ENCODE measurements at regions not wholly inside any gene's neighbourhood (a gene's known extent, or its start where the extent isn't known, plus 50 kb on each side); places are given as distances from the start of the nearest gene placed in this dataset.
"Not testable (repeated sequence)": the region's sequence is repeated elsewhere in the genome, so short reads cannot be mapped to it uniquely, and the experiment has no call there.

DNA sequence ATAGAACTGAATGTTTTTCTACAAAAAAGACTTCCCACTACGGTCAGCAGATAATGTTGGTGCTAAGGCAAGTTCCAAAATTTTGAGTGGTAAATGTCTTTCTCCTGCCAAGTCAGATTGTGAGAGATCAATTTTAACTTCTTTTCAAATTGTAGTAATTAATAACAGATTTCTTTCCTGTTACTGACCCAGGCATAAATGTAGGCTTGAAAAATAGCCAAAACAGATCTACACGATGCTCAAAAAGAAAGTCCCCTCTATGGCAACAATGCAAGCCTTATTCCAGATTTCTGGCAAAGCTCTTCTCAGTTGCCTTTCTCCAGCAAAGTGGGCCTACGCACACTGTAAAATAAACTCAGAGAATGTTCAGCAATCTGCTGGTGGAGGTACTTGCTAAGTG is 641.0 kb upstream of the NRP1 start:
- H3K27ac ChIP-seq (ENCODE audit: low read depth, low read length) = no peak overlapping the region
- H3K4me3 ChIP-seq (ENCODE audit: low read depth, low read length) = no peak overlapping the region
- WGBS (ENCODE audit: insufficient coverage) = 43% methylated on average over 2 of the region's 3 CpGs
- DNase-seq (ENCODE audit: low read depth in 4 of 6, low spot score in 6 of 6) = peak in 1 of 6 donors; percentile 21
- H3K36me3 ChIP-seq (ENCODE audit: control insufficient read depth, insufficient read depth, low read length) = no peaks in the 10 kb centered on the region
- H3K9me3 ChIP-seq (ENCODE audit: control insufficient read depth, insufficient read depth, low read length) = no peaks in the 10 kb centered on the region
- H3K4me1 ChIP-seq (ENCODE audit: control insufficient read depth, insufficient read depth, low read length) = no peaks in the 10 kb centered on the region
- no peaks in the 10 kb centered on the region for H3K27me3 ChIP-seq (ENCODE audit: control insufficient read depth, insufficient read depth, low read length)

- WGBS (ENCODE audit: insufficient coverage) = no CpG with 5 or more reads among the region's 4 CpGs
- Histone ChIP-seq H3K36me3 (ENCODE audit: control insufficient read depth, insufficient read depth, low read length) (no peaks in the 10 kb centered on the region), H3K4me3 (ENCODE audit: low read depth, low read length) (no peak overlapping the region), H3K9me3 (ENCODE audit: control insufficient read depth, insufficient read depth, low read length) (no peaks in the 10 kb centered on the region), H3K27me3 (ENCODE audit: control insufficient read depth, insufficient read depth, low read length) (no peaks in the 10 kb centered on the region), H3K4me1 (ENCODE audit: control insufficient read depth, insufficient read depth, low read length) (no peaks in the 10 kb centered on the region), H3K27ac (ENCODE audit: low read depth, low read length) (no peak overlapping the region)
- DNase-seq (ENCODE audit: low read depth in 4 of 6, low spot score in 6 of 6) = no peak
Observed at GRCh38 chr10:33974976-33975478, 640.6 kb upstream of the NRP1 start.

DNA sequence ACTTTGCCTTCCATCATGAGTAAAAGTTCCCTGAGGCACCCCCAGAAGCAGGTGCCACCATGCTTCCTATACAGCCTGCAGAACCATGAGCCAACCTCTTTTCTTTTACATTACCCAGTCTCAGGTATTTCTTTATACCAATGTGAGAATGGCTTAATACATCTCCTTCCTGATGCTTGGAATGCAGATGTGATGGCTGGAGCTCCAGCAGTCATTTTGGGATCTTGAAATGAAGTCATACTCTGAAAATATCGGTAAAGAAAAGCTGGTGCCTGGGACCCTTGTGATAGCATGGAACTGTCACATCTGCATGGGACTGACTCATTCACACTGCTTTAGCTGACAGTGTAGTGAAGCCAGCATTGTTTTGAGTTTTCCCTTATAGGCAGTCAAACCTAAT is 634.5 kb upstream of the NRP1 start:
- no peaks in the 10 kb centered on the region for H3K4me1 ChIP-seq (ENCODE audit: control insufficient read depth, insufficient read depth, low read length)
- no peak overlapping the region for H3K4me3 ChIP-seq (ENCODE audit: low read depth, low read length)
- WGBS (ENCODE audit: insufficient coverage) = 100% methylated on average over 1 of the region's 1 CpG
- no peaks in the 10 kb centered on the region for H3K9me3 ChIP-seq (ENCODE audit: control insufficient read depth, insufficient read depth, low read length)
- no peaks in the 10 kb centered on the region for H3K27me3 ChIP-seq (ENCODE audit: control insufficient read depth, insufficient read depth, low read length)
- H3K27ac ChIP-seq (ENCODE audit: low read depth, low read length) = no peak overlapping the region
- no peaks in the 10 kb centered on the region for H3K36me3 ChIP-seq (ENCODE audit: control insufficient read depth, insufficient read depth, low read length)
- no peak for DNase-seq (ENCODE audit: low read depth in 4 of 6, low spot score in 6 of 6)

GRCh38 chr10:33967606-33968120 is 633.2 kb upstream of the NRP1 start:
- DNase-seq (ENCODE audit: low read depth in 4 of 6, low spot score in 6 of 6) = no peak
- H3K4me3 ChIP-seq (ENCODE audit: low read depth, low read length) = no peak overlapping the region
- no peaks in the 10 kb centered on the region for H3K9me3 ChIP-seq (ENCODE audit: control insufficient read depth, insufficient read depth, low read length)
- WGBS (ENCODE audit: insufficient coverage) = 97% methylated on average over 2 of the region's 5 CpGs
- no peaks in the 10 kb centered on the region for H3K36me3 ChIP-seq (ENCODE audit: control insufficient read depth, insufficient read depth, low read length)
- no peak overlapping the region for H3K27ac ChIP-seq (ENCODE audit: low read depth, low read length)
- H3K27me3 ChIP-seq (ENCODE audit: control insufficient read depth, insufficient read depth, low read length) = no peaks in the 10 kb centered on the region
- no peaks in the 10 kb centered on the region for H3K4me1 ChIP-seq (ENCODE audit: control insufficient read depth, insufficient read depth, low read length)

DNA sequence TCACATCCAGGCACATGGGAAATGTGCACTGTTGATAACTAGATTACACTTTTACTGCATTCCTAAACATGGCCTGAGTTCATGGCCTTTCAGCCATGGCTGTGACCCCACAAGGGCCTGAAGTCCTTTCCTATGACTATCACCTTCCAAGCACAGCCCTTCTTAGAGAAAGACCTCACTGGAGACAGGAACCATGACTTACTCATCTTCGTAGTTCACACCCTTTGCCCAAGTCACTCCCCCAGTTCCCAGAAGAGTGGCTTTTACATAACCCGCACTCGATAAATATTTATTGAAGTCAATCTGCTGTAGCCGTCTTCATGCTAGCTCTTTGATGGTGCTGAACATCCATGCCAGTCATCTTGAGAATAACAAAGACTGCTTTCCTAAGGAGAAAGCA is 632.5 kb upstream of the NRP1 start:
- DNase-seq (ENCODE audit: low read depth in 4 of 6, low spot score in 6 of 6) = no peak
- H3K4me1 ChIP-seq (ENCODE audit: control insufficient read depth, insufficient read depth, low read length) = no peaks in the 10 kb centered on the region
- 98% methylated on average over 4 of the region's 4 CpGs for WGBS (ENCODE audit: insufficient coverage)

DNA sequence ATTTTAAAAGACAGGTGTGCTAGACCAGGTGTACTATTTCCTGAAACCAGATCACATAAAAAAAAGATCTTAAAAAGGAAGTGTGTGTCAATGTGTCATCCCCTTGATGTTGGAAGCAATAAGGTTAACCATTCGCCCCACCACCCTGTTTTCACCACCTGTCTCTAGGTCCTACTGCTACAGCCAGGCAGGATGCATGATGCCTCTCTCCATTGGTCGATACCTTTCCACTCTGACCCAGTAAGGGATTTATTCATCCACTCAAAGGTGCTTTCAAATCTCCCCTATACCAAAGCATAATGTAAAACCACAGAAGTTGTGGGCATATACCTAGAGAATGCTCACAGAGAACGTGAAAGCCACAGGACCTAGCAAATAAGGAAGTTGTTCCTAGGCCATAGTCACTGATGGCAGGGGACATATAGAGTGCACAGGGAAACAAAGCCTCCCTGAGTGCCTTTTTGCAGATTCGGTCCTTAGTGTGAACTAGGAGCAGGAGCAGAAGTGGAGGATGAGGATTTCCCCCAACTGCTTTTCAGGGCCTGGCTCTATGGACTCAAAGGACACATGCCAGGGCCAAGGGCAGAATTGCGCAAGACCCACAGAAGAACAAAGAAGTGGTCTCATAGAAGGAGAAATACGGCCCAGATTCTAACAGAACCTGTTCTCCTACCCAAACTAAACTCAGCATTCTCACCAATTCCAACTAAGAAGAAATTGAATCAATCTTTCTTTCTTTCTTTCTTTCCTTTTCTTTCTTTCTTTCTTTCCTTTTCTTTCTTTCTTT is 631.5 kb upstream of the NRP1 start:
- H3K27me3 ChIP-seq (ENCODE audit: control insufficient read depth, insufficient read depth, low read length) = no peaks in the 10 kb centered on the region
- H3K36me3 ChIP-seq (ENCODE audit: control insufficient read depth, insufficient read depth, low read length) = no peaks in the 10 kb centered on the region
- no peak overlapping the region for H3K4me3 ChIP-seq (ENCODE audit: low read depth, low read length)
- no peaks in the 10 kb centered on the region for H3K4me1 ChIP-seq (ENCODE audit: control insufficient read depth, insufficient read depth, low read length)
- H3K27ac ChIP-seq (ENCODE audit: low read depth, low read length) = no peak overlapping the region
- 91% methylated on average over 5 of the region's 6 CpGs for WGBS (ENCODE audit: insufficient coverage)
- no peaks in the 10 kb centered on the region for H3K9me3 ChIP-seq (ENCODE audit: control insufficient read depth, insufficient read depth, low read length)
- DNase-seq (ENCODE audit: low read depth in 4 of 6, low spot score in 6 of 6) = no peak

More for the DNA sequence above, 632.5 kb upstream of the NRP1 start:
- no peaks in the 10 kb centered on the region for H3K27me3 ChIP-seq (ENCODE audit: control insufficient read depth, insufficient read depth, low read length)
- H3K36me3 ChIP-seq (ENCODE audit: control insufficient read depth, insufficient read depth, low read length) = no peaks in the 10 kb centered on the region
- H3K4me3 ChIP-seq (ENCODE audit: low read depth, low read length) = no peak overlapping the region
- no peaks in the 10 kb centered on the region for H3K9me3 ChIP-seq (ENCODE audit: control insufficient read depth, insufficient read depth, low read length)
- no peak overlapping the region for H3K27ac ChIP-seq (ENCODE audit: low read depth, low read length)

- no peak overlapping the region for H3K27ac ChIP-seq (ENCODE audit: low read depth, low read length)
- no peaks in the 10 kb centered on the region for H3K36me3 ChIP-seq (ENCODE audit: control insufficient read depth, insufficient read depth, low read length)
- peak in 1 of 6 donors; percentile 49 for DNase-seq (ENCODE audit: low read depth in 4 of 6, low spot score in 6 of 6)
- H3K27me3 ChIP-seq (ENCODE audit: control insufficient read depth, insufficient read depth, low read length) = no peaks in the 10 kb centered on the region
- 93% methylated on average over 3 of the region's 4 CpGs for whole genome bisulfite sequencing (ENCODE audit: insufficient coverage)
- no peak overlapping the region for H3K4me3 ChIP-seq (ENCODE audit: low read depth, low read length)
- no peaks in the 10 kb centered on the region for H3K4me1 ChIP-seq (ENCODE audit: control insufficient read depth, insufficient read depth, low read length)
- H3K9me3 ChIP-seq (ENCODE audit: control insufficient read depth, insufficient read depth, low read length) = no peaks in the 10 kb centered on the region
Observed at GRCh38 chr10:33963729-33964128, 629.3 kb upstream of the NRP1 start.

DNA sequence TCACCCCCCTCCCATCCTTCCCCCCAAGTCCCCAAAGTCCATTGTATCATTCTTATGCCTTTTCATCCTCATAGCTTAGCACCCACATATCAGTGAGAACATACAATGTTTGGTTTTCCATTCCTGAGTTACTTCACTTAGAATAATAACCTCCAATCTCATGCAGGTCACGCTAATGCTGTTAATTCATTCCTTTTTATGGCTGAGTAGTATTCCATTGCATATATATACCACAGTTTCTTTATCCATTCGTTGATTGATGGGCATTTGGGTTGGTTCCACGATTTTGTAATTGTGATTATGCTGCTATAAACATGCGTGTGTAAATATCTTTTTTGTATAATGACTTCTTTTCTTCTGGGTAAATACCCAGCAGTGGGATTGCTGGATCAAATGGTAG is 621.9 kb upstream of the NRP1 start:
- not testable (repeated sequence) for H3K4me3 ChIP-seq (ENCODE audit: low read depth, low read length); H3K36me3 ChIP-seq (ENCODE audit: control insufficient read depth, insufficient read depth, low read length); H3K27me3 ChIP-seq (ENCODE audit: control insufficient read depth, insufficient read depth, low read length); DNase-seq (ENCODE audit: low read depth in 4 of 6, low spot score in 6 of 6); H3K4me1 ChIP-seq (ENCODE audit: control insufficient read depth, insufficient read depth, low read length); H3K9me3 ChIP-seq (ENCODE audit: control insufficient read depth, insufficient read depth, low read length); H3K27ac ChIP-seq (ENCODE audit: low read depth, low read length)
- no CpG with 5 or more reads among the region's 4 CpGs for WGBS (ENCODE audit: insufficient coverage)

- Histone ChIP-seq H3K27me3 (ENCODE audit: control insufficient read depth, insufficient read depth, low read length) (no peaks in the 10 kb centered on the region), H3K27ac (ENCODE audit: low read depth, low read length) (no peak overlapping the region), H3K36me3 (ENCODE audit: control insufficient read depth, insufficient read depth, low read length) (no peaks in the 10 kb centered on the region), H3K4me1 (ENCODE audit: control insufficient read depth, insufficient read depth, low read length) (no peaks in the 10 kb centered on the region), H3K9me3 (ENCODE audit: control insufficient read depth, insufficient read depth, low read length) (no peaks in the 10 kb centered on the region), H3K4me3 (ENCODE audit: low read depth, low read length) (no peak overlapping the region)
- WGBS (ENCODE audit: insufficient coverage) = no CpG with 5 or more reads among the region's 1 CpG
- DNase-seq (ENCODE audit: low read depth in 4 of 6, low spot score in 6 of 6) = peak in 1 of 6 donors; percentile 67
Observed at GRCh38 chr10:33955676-33956075, 621.2 kb upstream of the NRP1 start.
